ENCODE measurements at regions not wholly inside any gene's neighbourhood (a gene's known extent, or its start where the extent isn't known, plus 50 kb on each side); places are given as distances from the start of the nearest gene placed in this dataset.

GRCh38 chr12:58408516-58408915 is 467.1 kb downstream of the ATP23 start:
- TF ChIP-seq, protein P1, sequence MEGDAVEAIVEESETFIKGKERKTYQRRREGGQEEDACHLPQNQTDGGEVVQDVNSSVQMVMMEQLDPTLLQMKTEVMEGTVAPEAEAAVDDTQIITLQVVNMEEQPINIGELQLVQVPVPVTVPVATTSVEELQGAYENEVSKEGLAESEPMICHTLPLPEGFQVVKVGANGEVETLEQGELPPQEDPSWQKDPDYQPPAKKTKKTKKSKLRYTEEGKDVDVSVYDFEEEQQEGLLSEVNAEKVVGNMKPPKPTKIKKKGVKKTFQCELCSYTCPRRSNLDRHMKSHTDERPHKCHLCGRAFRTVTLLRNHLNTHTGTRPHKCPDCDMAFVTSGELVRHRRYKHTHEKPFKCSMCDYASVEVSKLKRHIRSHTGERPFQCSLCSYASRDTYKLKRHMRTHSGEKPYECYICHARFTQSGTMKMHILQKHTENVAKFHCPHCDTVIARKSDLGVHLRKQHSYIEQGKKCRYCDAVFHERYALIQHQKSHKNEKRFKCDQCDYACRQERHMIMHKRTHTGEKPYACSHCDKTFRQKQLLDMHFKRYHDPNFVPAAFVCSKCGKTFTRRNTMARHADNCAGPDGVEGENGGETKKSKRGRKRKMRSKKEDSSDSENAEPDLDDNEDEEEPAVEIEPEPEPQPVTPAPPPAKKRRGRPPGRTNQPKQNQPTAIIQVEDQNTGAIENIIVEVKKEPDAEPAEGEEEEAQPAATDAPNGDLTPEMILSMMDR (IDR thresholded peaks at IDR 0.05; ENCODE audit: borderline replicate concordance, extremely low read depth, low read length, poor library complexity, severe bottlenecking) = no peak
- TF ChIP-seq EZH2 (IDR thresholded peaks at IDR 0.05; ENCODE audit: borderline replicate concordance, low read depth, low read length, severe bottlenecking) = no peak
